Nephron (organoid): ENCODE measurements at regions not wholly inside any gene's neighbourhood (a gene's known extent, or its start where the extent isn't known, plus 50 kb on each side); places are given as distances from the start of the nearest gene placed in this dataset.

Experiments used
- H3K27ac Mint-ChIP-seq, 3 experiments: 2 replicates each; pipeline ENCODE4 v1.8.0; 2020; ENCODE audit warnings: mixed read lengths in 3 of 3, mild to moderate bottlenecking in 2 of 3, moderate library complexity in 1 of 3
- H3K27me3 Mint-ChIP-seq: 2 replicates; pipeline ENCODE4 v1.8.0; 2021; ENCODE audit warnings: low read depth, mild to moderate bottlenecking, moderate library complexity, mixed read lengths
- H3K36me3 Mint-ChIP-seq: 2 replicates; pipeline ENCODE4 v1.8.0; 2020; ENCODE audit warnings: low read depth, mixed read lengths
- H3K4me1 Mint-ChIP-seq: 2 replicates; pipeline ENCODE4 v1.8.0; 2020; ENCODE audit warnings: mixed read lengths
- H3K4me3 Mint-ChIP-seq, 3 experiments: 2 replicates each; pipeline ENCODE4 v1.8.0; 2020; ENCODE audit warnings: mild to moderate bottlenecking in 3 of 3, mixed read lengths in 3 of 3, moderate library complexity in 2 of 3
- H3K9me3 Mint-ChIP-seq: 2 replicates; pipeline ENCODE4 v1.8.0; 2020; ENCODE audit warnings: mixed read lengths
- TF ChIP-seq, protein P1 (sequence below), 3 experiments: fragments of 200-600 bp; sonication (generic); IDR thresholded peaks; one replicate each; pipeline ENCODE4 v1.5.0; 2021; ENCODE audit warnings: antibody characterized with exemption in 3 of 3; ENCODE audit not compliant: unreplicated experiment in 3 of 3

DNA sequence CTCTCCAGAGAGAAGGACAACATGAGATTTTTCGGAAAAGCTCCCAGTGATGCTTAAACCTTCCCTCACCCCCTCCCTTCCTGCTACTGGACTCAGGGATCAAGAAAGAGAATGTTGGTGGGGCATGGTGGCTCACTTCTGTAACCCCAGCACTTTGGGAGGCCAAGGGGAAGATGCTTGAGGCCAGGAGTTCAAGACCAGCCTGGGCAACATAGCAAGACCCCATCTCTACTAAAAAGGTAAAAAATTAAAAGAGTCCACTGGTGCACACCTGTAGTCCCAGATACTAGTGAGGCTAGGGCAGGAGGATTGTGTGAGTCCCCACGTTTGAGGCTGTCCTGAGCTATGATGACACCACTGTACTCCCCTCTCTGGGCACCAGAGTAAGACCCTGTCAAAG is 162.9 kb upstream of the RAB4A start:
- H3K4me3 Mint-ChIP-seq: no peak overlapping the region
- H3K36me3 Mint-ChIP-seq: no peaks in the 10 kb centered on the region
- no peaks in the 10 kb centered on the region for H3K9me3 Mint-ChIP-seq
- peaks cover 18% of the 10 kb centered on the region for H3K27me3 Mint-ChIP-seq
- TF ChIP-seq, protein P1, sequence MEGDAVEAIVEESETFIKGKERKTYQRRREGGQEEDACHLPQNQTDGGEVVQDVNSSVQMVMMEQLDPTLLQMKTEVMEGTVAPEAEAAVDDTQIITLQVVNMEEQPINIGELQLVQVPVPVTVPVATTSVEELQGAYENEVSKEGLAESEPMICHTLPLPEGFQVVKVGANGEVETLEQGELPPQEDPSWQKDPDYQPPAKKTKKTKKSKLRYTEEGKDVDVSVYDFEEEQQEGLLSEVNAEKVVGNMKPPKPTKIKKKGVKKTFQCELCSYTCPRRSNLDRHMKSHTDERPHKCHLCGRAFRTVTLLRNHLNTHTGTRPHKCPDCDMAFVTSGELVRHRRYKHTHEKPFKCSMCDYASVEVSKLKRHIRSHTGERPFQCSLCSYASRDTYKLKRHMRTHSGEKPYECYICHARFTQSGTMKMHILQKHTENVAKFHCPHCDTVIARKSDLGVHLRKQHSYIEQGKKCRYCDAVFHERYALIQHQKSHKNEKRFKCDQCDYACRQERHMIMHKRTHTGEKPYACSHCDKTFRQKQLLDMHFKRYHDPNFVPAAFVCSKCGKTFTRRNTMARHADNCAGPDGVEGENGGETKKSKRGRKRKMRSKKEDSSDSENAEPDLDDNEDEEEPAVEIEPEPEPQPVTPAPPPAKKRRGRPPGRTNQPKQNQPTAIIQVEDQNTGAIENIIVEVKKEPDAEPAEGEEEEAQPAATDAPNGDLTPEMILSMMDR (IDR thresholded peaks at IDR 0.05; ENCODE audit: unreplicated experiment in 3 of 3): no peak
- H3K4me1 Mint-ChIP-seq: peaks cover 44% of the 10 kb centered on the region
- no peak overlapping the region for H3K27ac Mint-ChIP-seq

- Mint-ChIP-seq H3K9me3 (no peaks in the 10 kb centered on the region), H3K27ac (peak overlapping the region; percentile 22 to 73 (median 38)), H3K27me3 (peaks cover 18% of the 10 kb centered on the region), H3K4me3 (no peak overlapping the region), H3K36me3 (no peaks in the 10 kb centered on the region), H3K4me1 (peaks cover 44% of the 10 kb centered on the region)
- TF ChIP-seq, protein P1 (IDR thresholded peaks at IDR 0.05; ENCODE audit: unreplicated experiment in 3 of 3): no peak
These were observed 162.2 kb upstream of the RAB4A start for GRCh38 chr1:229108598-229109201.

- Mint-ChIP-seq H3K4me3 (no peak overlapping the region), H3K9me3 (no peaks in the 10 kb centered on the region), H3K27ac (peak overlapping the region in 2 of 3 experiments; percentile 56 to 73), H3K27me3 (peaks cover 18% of the 10 kb centered on the region), H3K4me1 (peaks cover 49% of the 10 kb centered on the region), H3K36me3 (no peaks in the 10 kb centered on the region)
- TF ChIP-seq, protein P1 (IDR thresholded peaks at IDR 0.05; ENCODE audit: unreplicated experiment in 3 of 3): no peak
These were observed 161.6 kb upstream of the RAB4A start for GRCh38 chr1:229109320-229109761.

GRCh38 chr1:229110986-229111385 is 159.9 kb upstream of the RAB4A start:
- no peak overlapping the region for H3K4me3 Mint-ChIP-seq
- H3K4me1 Mint-ChIP-seq: peaks cover 63% of the 10 kb centered on the region
- H3K36me3 Mint-ChIP-seq: no peaks in the 10 kb centered on the region
- peaks cover 16% of the 10 kb centered on the region for H3K27me3 Mint-ChIP-seq
- peak overlapping the region in 2 of 3 experiments; percentile 2 to 15 for H3K27ac Mint-ChIP-seq
- TF ChIP-seq, protein P1 (IDR thresholded peaks at IDR 0.05; ENCODE audit: unreplicated experiment in 3 of 3): no peak
- H3K9me3 Mint-ChIP-seq: no peaks in the 10 kb centered on the region

- H3K27me3 Mint-ChIP-seq: peaks cover 15% of the 10 kb centered on the region
- no peaks in the 10 kb centered on the region for H3K36me3 Mint-ChIP-seq
- no peak overlapping the region for H3K4me3 Mint-ChIP-seq
- TF ChIP-seq, protein P1 (IDR thresholded peaks at IDR 0.05; ENCODE audit: unreplicated experiment in 3 of 3): no peak
- no peaks in the 10 kb centered on the region for H3K9me3 Mint-ChIP-seq
- peaks cover 63% of the 10 kb centered on the region for H3K4me1 Mint-ChIP-seq
- peak overlapping the region in 1 of 3 experiments; percentile 13 for H3K27ac Mint-ChIP-seq
These were observed 159.1 kb upstream of the RAB4A start for GRCh38 chr1:229111703-229112319.
